Nephron progenitor cell (in vitro differentiated cells): ENCODE measurements at regions not wholly inside any gene's neighbourhood (a gene's known extent, or its start where the extent isn't known, plus 50 kb on each side); places are given as distances from the start of the nearest gene placed in this dataset.

Source experiments
- DNase-seq: peaks from one replicate; pipeline ENCODE4 v3.0.0; 2021
- H3K27ac Mint-ChIP-seq: 2 replicates; pipeline ENCODE4 v1.8.0; 2021; ENCODE audit warnings: mild to moderate bottlenecking, moderate library complexity, mixed read lengths
- H3K27me3 Mint-ChIP-seq: 2 replicates; pipeline ENCODE4 v1.8.0; 2021; ENCODE audit warnings: mild to moderate bottlenecking, low read depth, mixed read lengths; ENCODE audit not compliant: poor library complexity
- H3K36me3 Mint-ChIP-seq: 2 replicates; pipeline ENCODE4 v1.8.0; 2021; ENCODE audit warnings: low read depth, mixed read lengths
- H3K4me1 Mint-ChIP-seq: 2 replicates; pipeline ENCODE4 v1.8.0; 2021; ENCODE audit warnings: mixed read lengths
- H3K4me3 Mint-ChIP-seq: 2 replicates; pipeline ENCODE4 v1.8.0; 2021; ENCODE audit warnings: mild to moderate bottlenecking, moderate library complexity, mixed read lengths
- H3K9me3 Mint-ChIP-seq: 2 replicates; pipeline ENCODE4 v1.8.0; 2021; ENCODE audit warnings: mild to moderate bottlenecking, moderate library complexity, mixed read lengths
- TF ChIP-seq, protein P1 (sequence below): fragments of 200-600 bp; sonication (generic); IDR thresholded peaks from 2 replicates; pipeline ENCODE4 v1.5.0; 2021; ENCODE audit warnings: antibody characterized with exemption

DNA sequence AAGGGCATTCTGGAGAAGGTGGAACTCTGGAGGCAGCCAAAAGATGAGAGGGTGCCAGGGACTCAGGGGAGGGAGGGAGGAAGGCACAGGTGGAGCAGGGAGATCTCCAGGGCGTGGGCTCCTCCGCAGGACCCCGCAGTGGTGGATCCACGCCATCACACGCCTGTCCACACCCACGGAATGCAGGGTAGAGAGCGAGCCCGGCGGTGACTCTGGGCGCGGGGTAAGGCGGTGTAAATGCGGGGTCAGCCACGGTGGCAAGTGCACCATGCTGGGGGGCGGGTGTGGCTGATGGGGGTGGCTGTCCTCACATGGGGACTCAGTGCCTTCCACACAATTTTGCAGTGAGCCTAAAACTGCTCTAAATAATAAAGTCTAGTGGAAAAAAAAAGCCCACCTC, 105.1 kb upstream of the TTC34 start:
- Mint-ChIP-seq H3K4me3 (no peak overlapping the region), H3K36me3 (no peaks in the 10 kb centered on the region), H3K4me1 (no peaks in the 10 kb centered on the region), H3K9me3 (peaks cover 67% of the 10 kb centered on the region), H3K27me3 (no peaks in the 10 kb centered on the region), H3K27ac (no peak overlapping the region)
- TF ChIP-seq, protein P1, sequence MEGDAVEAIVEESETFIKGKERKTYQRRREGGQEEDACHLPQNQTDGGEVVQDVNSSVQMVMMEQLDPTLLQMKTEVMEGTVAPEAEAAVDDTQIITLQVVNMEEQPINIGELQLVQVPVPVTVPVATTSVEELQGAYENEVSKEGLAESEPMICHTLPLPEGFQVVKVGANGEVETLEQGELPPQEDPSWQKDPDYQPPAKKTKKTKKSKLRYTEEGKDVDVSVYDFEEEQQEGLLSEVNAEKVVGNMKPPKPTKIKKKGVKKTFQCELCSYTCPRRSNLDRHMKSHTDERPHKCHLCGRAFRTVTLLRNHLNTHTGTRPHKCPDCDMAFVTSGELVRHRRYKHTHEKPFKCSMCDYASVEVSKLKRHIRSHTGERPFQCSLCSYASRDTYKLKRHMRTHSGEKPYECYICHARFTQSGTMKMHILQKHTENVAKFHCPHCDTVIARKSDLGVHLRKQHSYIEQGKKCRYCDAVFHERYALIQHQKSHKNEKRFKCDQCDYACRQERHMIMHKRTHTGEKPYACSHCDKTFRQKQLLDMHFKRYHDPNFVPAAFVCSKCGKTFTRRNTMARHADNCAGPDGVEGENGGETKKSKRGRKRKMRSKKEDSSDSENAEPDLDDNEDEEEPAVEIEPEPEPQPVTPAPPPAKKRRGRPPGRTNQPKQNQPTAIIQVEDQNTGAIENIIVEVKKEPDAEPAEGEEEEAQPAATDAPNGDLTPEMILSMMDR, result no peak
- no peak for DNase-seq

DNA sequence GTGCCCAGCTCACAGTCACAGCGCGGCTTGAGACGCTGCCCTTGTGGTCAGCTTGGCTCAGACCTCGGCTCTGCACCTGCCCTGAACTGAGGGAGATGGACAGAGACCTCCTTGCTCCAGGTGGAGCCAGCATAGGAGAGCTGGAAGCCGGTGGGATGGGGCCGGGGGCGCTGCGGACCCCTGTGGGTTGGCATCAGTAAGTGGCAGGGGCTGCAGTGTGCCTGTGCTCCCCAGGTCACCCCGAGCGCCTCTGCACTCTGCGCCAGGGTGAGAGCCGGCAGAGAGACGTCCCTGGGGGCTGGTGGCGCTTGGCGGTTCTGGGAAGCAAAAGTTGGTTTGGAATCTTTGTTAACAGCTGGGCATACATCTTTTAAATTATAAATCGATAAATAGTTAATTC, 105.6 kb upstream of the TTC34 start:
- Mint-ChIP-seq H3K9me3 (peaks cover 67% of the 10 kb centered on the region), H3K27ac (no peak overlapping the region), H3K27me3 (no peaks in the 10 kb centered on the region), H3K4me3 (no peak overlapping the region), H3K4me1 (no peaks in the 10 kb centered on the region), H3K36me3 (no peaks in the 10 kb centered on the region)
- DNase-seq, result no peak
- TF ChIP-seq, protein P1, result no peak

DNA sequence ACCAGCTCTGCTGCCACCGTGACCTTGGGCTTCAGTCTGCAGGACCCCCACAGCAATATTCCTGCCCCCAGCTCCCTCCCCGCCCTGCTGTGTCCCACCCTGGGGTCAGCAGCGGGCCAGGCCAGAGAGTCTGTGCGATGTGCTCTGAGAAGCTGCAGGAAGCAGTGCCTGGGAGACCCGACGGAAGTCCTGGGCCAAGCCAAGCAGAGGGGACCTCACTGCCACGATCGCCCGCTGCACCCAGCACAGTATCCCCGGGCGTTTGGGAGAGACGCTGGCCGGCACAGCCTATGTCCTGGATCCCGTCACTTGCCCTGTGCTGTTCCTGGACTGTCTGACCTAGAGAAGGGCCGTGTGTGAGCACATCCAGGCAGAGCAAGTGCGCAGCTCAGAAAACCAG, 106.6 kb upstream of the TTC34 start:
- peaks cover 69% of the 10 kb centered on the region for H3K9me3 Mint-ChIP-seq

DNA sequence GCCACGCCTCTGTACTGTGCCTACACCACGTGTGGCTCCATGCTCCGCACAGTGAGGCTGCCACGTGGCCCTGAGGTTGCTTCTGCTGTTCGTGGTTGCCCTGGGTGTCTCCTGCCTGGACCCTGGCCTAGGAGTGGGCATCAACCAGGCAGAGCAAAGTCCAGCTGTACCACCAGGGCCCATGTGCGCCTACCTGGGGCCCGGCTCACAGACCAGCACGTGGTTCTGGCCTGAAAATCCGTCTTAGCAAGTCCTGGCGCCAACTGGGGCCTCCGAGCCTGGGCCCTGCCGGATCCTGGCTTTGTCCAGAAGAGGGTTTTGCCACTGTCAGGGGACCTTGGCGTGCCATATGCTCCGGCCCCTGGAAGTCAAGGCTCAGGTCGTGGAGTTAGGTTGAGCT, 107.1 kb upstream of the TTC34 start:
- Mint-ChIP-seq H3K27me3 (no peaks in the 10 kb centered on the region), H3K27ac (no peak overlapping the region), H3K36me3 (no peaks in the 10 kb centered on the region), H3K4me1 (no peaks in the 10 kb centered on the region), H3K4me3 (no peak overlapping the region), H3K9me3 (peaks cover 69% of the 10 kb centered on the region)
- no peak for DNase-seq
- TF ChIP-seq, protein P1, result no peak

More for the DNA sequence above, 106.6 kb upstream of the TTC34 start:
- TF ChIP-seq, protein P1, result no peak
- Mint-ChIP-seq H3K27ac (no peak overlapping the region), H3K4me1 (no peaks in the 10 kb centered on the region), H3K36me3 (no peaks in the 10 kb centered on the region), H3K4me3 (no peak overlapping the region), H3K27me3 (no peaks in the 10 kb centered on the region)
- no peak for DNase-seq

DNA sequence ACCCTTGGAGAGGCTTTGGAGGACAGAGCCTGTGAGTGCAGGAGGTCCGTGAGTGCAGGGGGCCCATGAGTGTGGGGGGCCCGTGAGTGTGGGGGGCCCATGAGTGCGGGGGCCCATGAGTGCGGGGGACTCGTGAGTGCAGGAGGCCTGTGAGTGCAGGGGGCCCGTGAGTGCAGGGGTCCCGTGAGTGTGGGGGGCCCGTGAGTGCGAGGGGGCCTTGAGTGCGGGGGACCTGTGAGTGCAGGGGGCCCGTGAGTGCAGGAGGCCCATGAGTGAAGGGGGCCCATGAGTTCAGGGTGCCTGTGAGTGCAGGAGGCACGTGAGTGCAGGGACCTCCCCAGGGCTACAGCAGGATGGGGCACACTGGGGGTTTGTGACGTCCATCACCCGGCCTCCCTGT, 108.3 kb upstream of the TTC34 start:
- Mint-ChIP-seq H3K4me3 (no peak overlapping the region), H3K36me3 (no peaks in the 10 kb centered on the region), H3K27ac (no peak overlapping the region), H3K9me3 (peaks cover 72% of the 10 kb centered on the region), H3K4me1 (no peaks in the 10 kb centered on the region), H3K27me3 (no peaks in the 10 kb centered on the region)
- DNase-seq, result no peak
- TF ChIP-seq, protein P1, result no peak

DNA sequence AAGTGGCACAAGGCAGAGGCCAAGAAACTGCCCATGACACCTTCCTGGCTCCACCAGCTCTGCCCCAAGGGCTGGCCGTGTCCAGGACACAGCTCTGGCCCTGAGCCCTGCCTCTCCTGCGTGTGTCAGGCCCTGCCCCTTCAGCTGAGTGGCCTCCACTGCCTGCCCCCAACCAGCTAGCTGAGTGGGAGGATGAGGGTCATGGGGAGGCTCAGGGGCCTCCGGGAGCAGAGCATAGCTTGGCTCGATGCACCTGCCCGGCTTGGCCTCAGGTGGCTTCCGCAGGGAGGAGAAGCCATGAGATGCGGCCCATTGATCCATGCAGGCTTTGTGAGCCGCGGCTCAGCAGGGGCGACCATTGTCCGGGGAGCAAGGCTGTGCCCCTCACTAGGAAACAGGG, 108.7 kb upstream of the TTC34 start:
- H3K4me1 Mint-ChIP-seq, result no peaks in the 10 kb centered on the region
- no peak for DNase-seq

More for the DNA sequence above, 108.7 kb upstream of the TTC34 start:
- no peaks in the 10 kb centered on the region for H3K27me3 Mint-ChIP-seq
- H3K36me3 Mint-ChIP-seq, result no peaks in the 10 kb centered on the region
- no peak overlapping the region for H3K27ac Mint-ChIP-seq
- TF ChIP-seq, protein P1, result no peak
- H3K9me3 Mint-ChIP-seq, result peaks cover 74% of the 10 kb centered on the region
- H3K4me3 Mint-ChIP-seq, result no peak overlapping the region
